ENCODE measurements at regions not wholly inside any gene's neighbourhood (a gene's known extent, or its start where the extent isn't known, plus 50 kb on each side); places are given as distances from the start of the nearest gene placed in this dataset.
"Not testable (repeated sequence)": the region's sequence is repeated elsewhere in the genome, so short reads cannot be mapped to it uniquely, and the experiment has no call there.

DNA sequence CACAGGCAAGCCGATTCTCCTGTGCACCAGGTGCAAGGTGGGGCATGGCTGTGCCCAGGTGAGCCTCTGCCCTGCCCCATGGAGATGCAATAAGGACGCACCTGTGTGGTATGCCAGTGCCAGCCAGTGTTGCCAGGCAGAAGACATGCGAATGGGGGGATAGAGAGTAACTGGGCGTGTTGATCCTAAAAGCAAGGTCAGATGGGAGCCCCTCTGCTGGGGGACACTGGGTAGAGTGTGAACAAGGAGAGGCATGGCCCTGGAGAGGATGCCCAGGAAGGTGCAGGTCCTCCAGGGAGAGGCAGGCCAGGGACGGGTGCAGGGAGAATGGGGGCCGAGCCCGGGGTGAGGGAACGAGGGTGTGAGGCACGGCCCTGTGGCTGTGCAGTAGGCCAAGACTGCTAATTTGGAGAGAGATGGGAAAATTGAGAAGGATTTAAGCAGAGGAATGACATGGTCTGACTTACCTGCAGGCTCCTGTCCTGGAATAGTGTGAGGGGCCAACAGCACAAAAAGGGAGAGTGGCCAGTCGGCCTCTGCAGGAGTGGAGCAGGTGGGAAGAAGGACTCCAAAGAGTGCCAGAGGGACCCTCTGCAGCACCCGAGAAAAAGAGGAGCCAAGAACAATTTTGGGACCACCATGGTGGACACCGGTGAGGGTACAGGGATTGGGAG is 690.4 kb upstream of the HS6ST1 start:
- no peak for DNase-seq

DNA sequence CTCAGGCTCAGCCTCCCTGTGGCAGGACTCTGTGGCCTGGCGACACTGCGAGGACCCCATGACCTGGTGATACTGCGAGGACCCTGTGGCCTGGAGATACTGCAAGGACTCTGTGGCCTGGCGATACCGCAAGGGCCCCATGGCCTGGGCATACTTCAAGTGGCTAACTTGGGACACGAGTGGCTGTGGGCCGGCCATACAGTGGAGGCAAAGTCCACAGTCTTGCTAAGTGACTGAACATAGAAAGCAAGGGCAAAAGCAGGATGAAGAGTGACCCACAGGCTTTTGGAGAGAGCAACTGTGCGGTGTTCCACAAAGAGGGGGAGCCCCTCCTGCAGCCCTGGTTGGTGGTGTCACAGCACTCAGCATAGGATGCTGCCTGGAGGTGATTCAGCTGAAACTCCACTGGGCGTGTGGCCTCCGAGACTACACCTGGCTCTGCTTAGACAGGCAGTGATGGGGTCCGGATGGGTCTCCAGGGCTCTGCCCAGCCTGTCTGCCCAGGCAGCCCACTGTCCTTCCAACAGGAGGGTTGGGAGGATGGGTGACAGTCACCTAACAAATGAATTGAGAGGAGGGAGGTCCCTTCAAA is 691.0 kb upstream of the HS6ST1 start:
- DNase-seq, result no peak

- DNase-seq, result no peak
Measured at GRCh38 chr2:129010262-129010661, 691.6 kb upstream of the HS6ST1 start.

DNA sequence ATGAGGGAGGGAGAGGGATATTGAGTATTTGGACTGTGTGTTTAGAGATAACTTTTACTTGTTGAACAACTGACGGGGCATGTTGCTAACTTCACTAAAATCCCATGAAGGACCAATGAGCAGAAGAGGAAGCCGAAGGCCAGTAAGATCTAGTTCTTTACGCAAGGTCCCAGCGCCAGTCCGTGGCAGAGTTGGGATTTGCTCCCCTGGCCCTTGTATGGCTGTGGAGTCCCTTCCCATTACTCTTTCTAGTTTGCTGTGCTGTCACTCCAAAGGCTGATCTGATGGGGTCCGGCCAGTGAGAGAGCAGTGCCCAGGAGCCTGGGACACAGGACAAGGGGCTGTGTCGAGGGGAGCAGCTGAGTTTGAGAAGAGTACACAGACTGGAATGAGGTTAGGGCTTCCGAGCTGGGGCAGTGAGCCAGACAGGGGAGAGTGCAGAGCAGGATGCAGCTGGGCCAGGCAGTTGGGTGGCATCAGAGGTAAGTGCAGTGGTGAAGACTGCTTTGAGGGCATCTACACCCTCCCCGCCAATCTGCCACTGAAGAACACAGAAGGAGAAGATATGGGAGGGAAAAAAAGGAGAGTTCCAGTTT is 692.9 kb upstream of the HS6ST1 start:
- no peak for DNase-seq

GRCh38 chr2:129014432-129014831 is 695.8 kb upstream of the HS6ST1 start:
- DNase-seq, result no peak

GRCh38 chr2:129015397-129016285 is 697.0 kb upstream of the HS6ST1 start:
- no peak for DNase-seq

DNA sequence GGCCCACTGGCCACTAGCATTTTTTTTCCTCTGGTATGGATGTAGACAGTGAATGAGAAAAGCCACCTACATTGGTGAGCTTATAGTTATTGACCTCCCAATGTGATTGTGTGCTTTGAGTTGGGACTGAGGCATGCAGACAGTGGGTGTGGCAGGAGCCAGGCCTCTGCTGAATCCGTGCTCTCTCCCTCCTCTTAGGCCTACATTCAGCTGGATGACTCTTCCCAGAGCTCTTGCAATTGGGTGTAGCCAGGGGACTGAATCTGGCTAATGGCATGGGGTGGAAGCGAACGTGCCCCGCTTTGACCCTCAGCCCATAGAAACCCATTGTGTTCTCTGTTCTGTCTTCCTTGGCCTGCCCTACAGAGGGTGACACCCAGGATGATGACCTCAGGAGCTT is 698.3 kb upstream of the HS6ST1 start:
- DNase-seq, result no peak

- DNase-seq, result no peak
Measured at GRCh38 chr2:129024796-129025195, 706.1 kb upstream of the HS6ST1 start.

DNA sequence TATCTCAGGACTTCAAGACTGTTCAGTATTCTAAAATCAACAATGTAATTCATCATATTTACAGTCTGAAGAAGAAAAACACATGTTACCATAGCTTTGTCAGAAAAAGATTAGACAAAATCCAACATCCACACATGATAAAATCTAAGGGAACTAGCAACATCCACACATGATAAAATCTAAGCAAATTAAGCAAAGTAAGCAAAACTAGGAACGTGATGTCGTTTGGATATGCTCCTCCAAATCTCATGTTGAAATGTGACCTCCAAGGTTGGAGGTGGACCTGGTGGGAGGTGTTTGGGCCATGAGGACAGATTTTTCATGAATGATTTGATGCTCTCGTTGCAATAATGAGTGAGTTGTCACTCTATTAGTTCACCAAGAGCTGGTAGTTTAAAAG is 717.3 kb upstream of the HS6ST1 start:
- DNase-seq, result no peak

DNA sequence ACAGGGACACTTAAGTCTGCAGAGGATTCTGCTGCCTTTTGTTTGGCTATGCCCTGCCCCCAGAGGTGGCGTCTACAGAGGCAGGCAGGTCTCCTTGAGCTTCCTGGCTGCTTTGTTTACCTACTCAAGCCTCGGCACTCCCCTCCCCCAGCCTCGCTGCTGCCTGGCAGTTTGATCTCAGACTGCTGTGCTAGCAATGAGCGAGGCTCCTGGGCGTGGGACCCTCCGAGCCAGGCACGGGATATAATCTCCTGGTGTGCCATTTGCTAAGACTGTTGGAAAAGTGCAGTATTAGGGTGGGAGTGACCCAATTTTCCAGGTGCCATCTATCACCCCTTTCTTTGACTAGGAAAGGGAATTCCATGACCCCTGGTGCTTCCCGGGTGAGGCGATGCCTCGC is 725.0 kb upstream of the HS6ST1 start:
- DNase-seq, result not testable (repeated sequence)

DNA sequence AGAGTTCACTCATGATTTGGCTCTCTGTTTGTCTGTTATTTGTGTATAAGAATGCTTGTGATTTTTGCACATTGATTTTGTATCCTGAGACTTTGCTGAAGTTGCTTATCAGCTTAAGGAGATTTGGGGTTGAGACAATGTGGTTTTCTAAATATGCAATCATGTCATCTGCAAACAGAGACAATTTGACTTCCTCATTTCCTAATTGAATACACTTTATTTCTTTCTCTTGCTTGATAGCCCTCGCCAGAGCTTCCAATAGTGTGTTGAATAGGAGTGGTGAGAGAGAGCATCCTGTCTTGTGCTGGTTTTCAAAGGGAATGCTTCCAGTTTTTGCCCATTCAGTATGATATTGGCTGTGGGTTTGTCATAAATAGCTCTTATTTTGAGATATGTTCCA is 727.8 kb upstream of the HS6ST1 start:
- not testable (repeated sequence) for DNase-seq

GRCh38 chr2:129050101-129050500 is 731.4 kb upstream of the HS6ST1 start:
- no peak for DNase-seq

DNA sequence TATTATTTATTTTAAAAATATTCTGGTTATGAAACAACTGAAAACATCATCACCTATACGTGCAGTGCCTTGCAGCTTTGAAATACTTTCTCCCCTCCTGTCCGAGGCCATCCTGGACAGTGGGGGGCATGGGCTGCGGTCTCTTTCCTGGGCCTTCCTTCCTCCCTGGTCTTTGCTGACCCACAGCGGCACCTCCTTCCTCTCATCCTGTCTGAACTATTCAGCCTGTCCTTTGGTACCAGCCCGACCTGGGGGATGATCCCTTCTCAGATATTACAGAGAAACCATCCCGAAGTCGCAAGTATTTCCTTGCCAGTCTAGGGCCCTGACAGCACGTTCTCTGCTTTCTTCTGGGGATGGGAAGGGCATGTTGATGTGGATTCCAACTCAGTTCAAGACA is 736.6 kb upstream of the HS6ST1 start:
- no peak for DNase-seq

- no peak for DNase-seq
Measured at GRCh38 chr2:129055824-129056223, 737.2 kb upstream of the HS6ST1 start.

DNA sequence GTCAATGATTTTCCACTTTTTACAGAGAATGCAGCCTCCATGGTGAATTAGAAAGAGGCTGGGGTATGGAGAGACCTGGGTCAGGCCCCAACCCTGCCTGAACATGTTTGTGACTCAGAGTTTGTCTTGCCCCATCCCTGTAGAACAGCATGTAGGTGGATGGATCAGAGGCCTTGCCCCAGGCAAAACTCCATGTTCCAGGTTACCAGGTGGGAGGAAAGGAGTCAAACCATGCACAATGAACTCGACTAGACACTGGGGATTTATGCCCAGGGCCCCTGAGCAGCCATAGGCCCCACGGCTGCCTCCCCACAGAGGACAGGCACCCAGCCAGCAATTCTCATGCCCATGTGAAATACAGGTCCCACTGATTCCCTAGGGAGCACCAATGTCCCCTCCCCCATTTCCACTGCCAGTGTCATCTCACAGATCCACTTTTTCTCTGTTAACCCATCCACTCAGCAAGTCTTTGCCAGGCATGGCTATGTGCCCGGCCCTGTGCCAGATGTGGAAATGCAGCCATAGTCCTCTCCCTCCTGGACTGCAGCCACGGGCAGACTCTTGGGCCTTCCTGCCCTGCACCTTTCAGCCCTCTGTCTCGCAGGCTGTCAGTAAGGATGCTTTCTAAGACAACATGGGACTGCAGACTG is 737.8 kb upstream of the HS6ST1 start:
- no peak for DNase-seq

- DNase-seq, result no peak
Measured at GRCh38 chr2:129056959-129057317, 738.3 kb upstream of the HS6ST1 start.

- no peak for DNase-seq
Measured at GRCh38 chr2:129058981-129059380, 740.3 kb upstream of the HS6ST1 start.

- DNase-seq, result no peak
Measured at GRCh38 chr2:129059476-129059875, 740.8 kb upstream of the HS6ST1 start.

DNA sequence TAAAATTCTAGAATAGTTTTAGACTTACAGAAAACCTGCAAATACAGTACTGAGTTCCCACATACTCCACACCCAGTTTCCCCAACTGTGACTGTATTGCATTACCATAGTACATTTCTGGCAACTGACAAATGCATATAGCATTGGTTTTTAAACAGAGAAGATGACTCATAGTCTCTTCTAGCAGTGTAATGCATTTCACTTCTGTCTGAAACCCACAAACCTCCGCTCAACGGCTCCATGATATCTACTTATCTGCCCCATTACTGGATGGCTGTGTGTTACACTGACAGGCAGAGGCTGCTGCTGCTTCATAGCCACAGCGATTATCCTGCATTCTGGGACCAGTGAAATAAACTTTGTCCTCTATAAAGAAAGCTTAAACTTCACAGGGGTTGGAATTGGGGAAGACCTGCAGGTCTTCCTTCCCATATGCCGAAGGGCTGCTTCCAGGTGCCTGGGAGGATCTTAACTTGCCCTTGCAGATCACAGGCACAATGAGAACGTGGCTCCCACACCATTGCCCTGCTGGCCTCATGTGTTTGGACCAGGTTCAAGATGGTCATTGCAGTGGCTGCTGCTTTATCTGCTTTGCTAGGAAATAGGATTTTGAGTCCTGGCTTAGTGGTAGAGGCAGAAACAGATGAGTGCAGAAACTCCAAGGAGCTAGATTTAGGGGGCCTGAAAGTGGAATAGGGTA is 742.6 kb upstream of the HS6ST1 start:
- DNase-seq, result no peak

GRCh38 chr2:129061769-129062121 is 743.1 kb upstream of the HS6ST1 start:
- DNase-seq, result no peak

- DNase-seq, result no peak
Measured at GRCh38 chr2:129062146-129062912, 743.7 kb upstream of the HS6ST1 start.

DNA sequence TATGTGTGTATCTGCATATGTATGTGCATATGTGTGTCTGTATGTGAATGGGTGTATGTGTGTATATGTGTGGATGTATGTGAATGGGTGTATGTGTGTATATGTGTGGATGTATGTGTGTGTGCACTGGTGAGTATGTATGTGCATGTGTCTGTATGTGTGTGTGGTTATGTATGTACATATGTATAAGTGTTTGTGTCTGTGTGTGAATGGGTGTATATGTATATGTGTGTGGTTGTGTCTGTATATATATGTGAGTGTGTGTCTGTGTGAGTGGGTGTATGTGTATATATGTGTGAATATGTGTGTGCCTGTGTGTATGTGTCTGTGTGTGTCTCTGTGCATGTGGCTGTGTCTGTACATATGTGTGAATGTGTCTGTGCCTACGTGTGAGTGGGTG is 748.4 kb upstream of the HS6ST1 start:
- no peak for DNase-seq

All from CD4-positive, alpha-beta T cell treated with Interleukin-15 for 1 hour (primary cell).